ENCODE measurements at regions not wholly inside any gene's neighbourhood (a gene's known extent, or its start where the extent isn't known, plus 50 kb on each side); places are given as distances from the start of the nearest gene placed in this dataset.

- 89% methylated on average over 6 of the region's 9 CpGs for WGBS (ENCODE audit: insufficient coverage)
- no peak for DNase-seq
- no peak overlapping the region for H2AFZ ChIP-seq (ENCODE audit: insufficient read depth, low read depth, low read length, poor library complexity, severe bottlenecking)
Observed at GRCh38 chr2:45072064-45072861, 63.0 kb upstream of the SIX2 start.

DNA sequence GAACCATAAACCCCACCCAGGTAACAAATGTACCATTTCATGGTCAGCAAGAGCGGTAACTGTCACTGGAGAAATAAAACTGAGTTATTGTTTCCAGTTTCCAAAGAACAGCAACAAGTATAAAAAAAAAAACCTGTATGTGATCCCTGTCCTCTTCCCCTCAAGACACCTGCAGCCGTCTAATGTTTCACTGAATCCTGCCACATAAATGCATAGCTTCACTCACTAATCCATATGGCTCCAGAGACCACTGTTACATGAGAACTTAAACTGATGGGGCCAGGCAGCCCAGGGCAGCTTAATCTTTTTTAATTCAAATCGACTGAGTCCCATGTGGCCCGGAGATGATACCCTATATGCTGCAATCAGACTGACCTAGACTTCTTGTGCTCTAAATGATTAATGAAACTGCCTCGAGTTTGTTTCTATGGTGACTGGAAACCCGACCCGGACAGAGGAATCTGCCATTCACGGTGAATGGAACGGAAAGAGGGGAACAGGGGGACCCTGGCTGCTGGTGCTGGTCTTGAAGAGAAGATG, 60.9 kb upstream of the SIX2 start:
- no peak overlapping the region for H3K4me3 Mint-ChIP-seq
- H3K27me3 Mint-ChIP-seq (ENCODE audit: low read depth in 3 of 3) = peaks cover 10 to 21% (median 12%) of the 10 kb centered on the region in 3 donors
- H3K9me3 ChIP-seq (replicated peaks in 1 of 2; ENCODE audit: control insufficient read depth in 1 of 2, insufficient read depth in 1 of 2, low read length in 2 of 2) = no peaks in the 10 kb centered on the region
- intact Hi-C loops (cut with micrococcal nuclease) = no loop called here
- H3K4me1 Mint-ChIP-seq = no peaks in the 10 kb centered on the region
- WGBS (ENCODE audit: insufficient coverage) = 83% methylated on average over 7 of the region's 9 CpGs
- H3K4me3 ChIP-seq (replicated peaks in 1 of 3; ENCODE audit: low read depth in 2 of 3, low read length in 3 of 3) = no peak overlapping the region
- H3K36me3 Mint-ChIP-seq = no peaks in the 10 kb centered on the region
- no peak overlapping the region for H3K4me2 ChIP-seq (replicated peaks; ENCODE audit: extremely low read depth, low read length, poor library complexity, severe bottlenecking)
- peaks cover 0 to 5% (median 2%) of the 10 kb centered on the region in 7 donors for H3K9me3 Mint-ChIP-seq
- H3K36me3 ChIP-seq (replicated peaks in 1 of 2; ENCODE audit: control insufficient read depth in 1 of 2, insufficient read depth in 2 of 2, low read length in 2 of 2) = no peaks in the 10 kb centered on the region
- H3K27ac Mint-ChIP-seq = no peak overlapping the region
- TF ChIP-seq CTCF (IDR thresholded peaks at IDR 0.05) = no peak
- no peak overlapping the region for H2AFZ ChIP-seq (ENCODE audit: insufficient read depth, low read depth, low read length, poor library complexity, severe bottlenecking)
- no peak overlapping the region for H3K9ac ChIP-seq (ENCODE audit: insufficient read depth, low read length, poor library complexity, severe bottlenecking)
- no peaks in the 10 kb centered on the region for H4K20me1 ChIP-seq (ENCODE audit: insufficient read depth, low read length)
- no peaks in the 10 kb centered on the region for H3K4me1 ChIP-seq (ENCODE audit: control insufficient read depth in 1 of 2, insufficient read depth in 2 of 2, low read length in 2 of 2)
- H3K27me3 ChIP-seq (ENCODE audit: control insufficient read depth in 2 of 2, insufficient read depth in 2 of 2, low read length in 2 of 2) = peaks cover 2% of the 10 kb centered on the region in 2 donors
- H3K79me2 ChIP-seq (ENCODE audit: insufficient read depth, low read length) = no peaks in the 10 kb centered on the region
- no peak for DNase-seq
- no peak overlapping the region for H3K27ac ChIP-seq (ENCODE audit: low read depth in 1 of 2, low read length in 2 of 2)

More at GRCh38 chr2:45072064-45072861, 63.0 kb upstream of the SIX2 start:
- TF ChIP-seq CTCF (IDR thresholded peaks at IDR 0.05) = no peak
- Histone ChIP-seq H3K4me2 (replicated peaks; ENCODE audit: extremely low read depth, low read length, poor library complexity, severe bottlenecking) (no peak overlapping the region), H3K27ac (ENCODE audit: low read depth in 1 of 2, low read length in 2 of 2) (no peak overlapping the region), H3K9ac (ENCODE audit: insufficient read depth, low read length, poor library complexity, severe bottlenecking) (no peak overlapping the region), H3K4me3 (replicated peaks in 1 of 3; ENCODE audit: low read depth in 2 of 3, low read length in 3 of 3) (no peak overlapping the region), H3K4me1 (ENCODE audit: control insufficient read depth in 1 of 2, insufficient read depth in 2 of 2, low read length in 2 of 2) (no peaks in the 10 kb centered on the region), H3K36me3 (replicated peaks in 1 of 2; ENCODE audit: control insufficient read depth in 1 of 2, insufficient read depth in 2 of 2, low read length in 2 of 2) (no peaks in the 10 kb centered on the region), H3K9me3 (replicated peaks in 1 of 2; ENCODE audit: control insufficient read depth in 1 of 2, insufficient read depth in 1 of 2, low read length in 2 of 2) (no peaks in the 10 kb centered on the region), H4K20me1 (ENCODE audit: insufficient read depth, low read length) (no peaks in the 10 kb centered on the region), H3K27me3 (ENCODE audit: control insufficient read depth in 2 of 2, insufficient read depth in 2 of 2, low read length in 2 of 2) (peaks cover 2% of the 10 kb centered on the region in 2 donors), H3K79me2 (ENCODE audit: insufficient read depth, low read length) (no peaks in the 10 kb centered on the region)
- Mint-ChIP-seq H3K4me3 (no peak overlapping the region), H3K4me1 (no peaks in the 10 kb centered on the region), H3K36me3 (no peaks in the 10 kb centered on the region), H3K9me3 (peaks cover 0 to 3% (median 2%) of the 10 kb centered on the region in 7 donors), H3K27me3 (ENCODE audit: low read depth in 3 of 3) (peaks cover 10 to 22% (median 12%) of the 10 kb centered on the region in 3 donors), H3K27ac (no peak overlapping the region)
- intact Hi-C loops (cut with micrococcal nuclease) = no loop called here

All from CD14-positive monocyte (primary cell).